Cardiac septum (tissue), 1 donor: ENCODE measurements at regions not wholly inside any gene's neighbourhood (a gene's known extent, or its start where the extent isn't known, plus 50 kb on each side); places are given as distances from the start of the nearest gene placed in this dataset.
"Not testable (repeated sequence)": the region's sequence is repeated elsewhere in the genome, so short reads cannot be mapped to it uniquely, and the experiment has no call there.

Source experiments
- DNase-seq: peaks from one replicate; pipeline ENCODE4 v3.0.0-alpha.2; 2020; ENCODE audit warnings: low spot score
- intact Hi-C: fragments of 100-400 bp; cut with DNase I; formaldehyde crosslinking; loops from one replicate; pipeline ENCODE4 v1.14.0; 2022
- donor health status: DM: no; HTN: no; CAD: no.

DNA sequence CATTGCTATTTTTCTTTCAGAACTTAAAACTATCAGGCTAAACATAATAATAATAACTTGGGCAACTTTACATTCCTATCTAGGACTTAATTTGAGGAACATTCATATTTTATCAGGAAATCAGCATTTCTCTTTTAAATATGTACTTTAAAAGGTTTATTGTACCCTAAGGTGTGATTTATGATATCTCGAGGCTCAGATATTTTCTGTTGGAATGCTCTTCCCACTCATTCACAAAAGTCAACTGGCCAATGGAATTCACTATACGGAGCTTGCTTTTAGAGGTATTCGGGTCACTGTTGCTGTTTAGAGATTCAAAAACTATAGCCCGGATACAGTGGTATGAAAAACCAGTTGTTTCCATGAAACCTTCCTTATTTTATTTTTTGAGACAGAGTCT is 328.3 kb downstream of the GBA3 start:
- intact Hi-C loops: no loop called here
- no peak for DNase-seq

DNA sequence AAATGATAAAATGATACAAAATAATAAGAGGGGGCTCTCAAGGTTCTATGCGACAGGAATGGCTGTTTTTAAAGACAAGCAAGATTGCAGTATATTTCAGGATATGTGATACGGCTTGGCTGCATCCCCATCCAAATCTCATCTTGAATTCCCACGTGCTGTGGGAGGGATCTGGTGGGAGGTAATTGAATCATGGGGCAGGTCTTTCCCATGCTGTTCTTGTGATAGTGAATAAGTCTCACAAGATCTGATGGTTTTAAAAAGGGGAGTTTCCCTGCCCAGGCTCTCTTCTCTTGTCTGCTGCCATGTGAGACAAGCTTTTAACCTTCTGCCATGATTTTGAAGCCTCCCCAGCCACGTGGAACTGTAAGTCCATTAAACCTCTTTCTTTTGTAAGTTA is 327.7 kb downstream of the GBA3 start:
- DNase-seq, intact Hi-C loops: not testable (repeated sequence)

- no peak for DNase-seq
Measured at GRCh38 chr4:23016981-23017380, 324.2 kb downstream of the GBA3 start.

GRCh38 chr4:23015821-23016220 is 323.1 kb downstream of the GBA3 start:
- no peak for DNase-seq
- intact Hi-C loops: no loop called here

More at GRCh38 chr4:23016981-23017380, 324.2 kb downstream of the GBA3 start:
- intact Hi-C loops: no loop called here

DNA sequence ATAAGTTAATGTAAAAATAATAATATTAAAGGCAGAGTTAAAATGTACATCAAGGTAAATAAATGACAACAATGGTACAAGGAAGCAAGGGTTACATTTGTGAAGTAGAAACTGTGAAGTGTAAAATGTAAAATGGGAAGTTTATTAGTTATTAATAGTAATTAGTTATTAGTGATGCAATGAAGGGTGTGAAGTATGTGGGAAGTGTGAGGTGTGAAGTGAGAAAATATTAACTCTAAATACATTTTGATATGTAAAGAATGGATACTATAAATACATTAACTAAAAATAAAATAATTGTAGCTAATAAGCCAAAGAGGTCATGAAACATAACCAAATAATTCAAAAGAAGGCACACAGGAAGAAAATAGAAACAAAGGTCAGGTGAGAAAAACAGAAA is 316.4 kb downstream of the GBA3 start:
- DNase-seq: no peak
- intact Hi-C loops: no loop called here

GRCh38 chr4:23006756-23007155 is 314.0 kb downstream of the GBA3 start:
- intact Hi-C loops: no loop called here
- no peak for DNase-seq

- intact Hi-C loops: no loop called here
- DNase-seq: no peak
Measured at GRCh38 chr4:23005691-23006090, 313.0 kb downstream of the GBA3 start.

DNA sequence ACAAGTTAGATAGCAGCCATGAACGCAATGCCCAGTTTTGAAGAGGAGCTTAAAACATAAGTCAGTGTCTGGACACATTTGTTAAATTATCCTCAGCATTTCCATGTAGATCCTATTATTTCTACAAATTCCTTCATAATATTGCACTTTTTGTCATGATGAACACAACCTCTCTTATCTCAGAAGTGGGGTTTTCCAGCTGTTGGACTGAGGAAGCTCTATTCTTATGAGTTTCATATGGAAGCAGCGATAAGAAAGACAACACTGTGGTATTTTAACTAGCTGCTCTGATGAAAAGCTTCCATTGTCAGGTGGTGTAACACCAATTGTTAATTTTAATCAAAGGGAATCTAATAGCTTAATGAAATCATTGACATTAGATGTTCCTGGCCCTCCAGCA is 308.7 kb downstream of the GBA3 start:
- intact Hi-C loops: no loop called here
- no peak for DNase-seq

GRCh38 chr4:22999419-22999818 is 306.7 kb downstream of the GBA3 start:
- intact Hi-C loops: no loop called here

GRCh38 chr4:22997358-22998224 is 304.9 kb downstream of the GBA3 start:
- intact Hi-C loops: no loop called here
- no peak for DNase-seq

More at GRCh38 chr4:22999419-22999818, 306.7 kb downstream of the GBA3 start:
- no peak for DNase-seq

DNA sequence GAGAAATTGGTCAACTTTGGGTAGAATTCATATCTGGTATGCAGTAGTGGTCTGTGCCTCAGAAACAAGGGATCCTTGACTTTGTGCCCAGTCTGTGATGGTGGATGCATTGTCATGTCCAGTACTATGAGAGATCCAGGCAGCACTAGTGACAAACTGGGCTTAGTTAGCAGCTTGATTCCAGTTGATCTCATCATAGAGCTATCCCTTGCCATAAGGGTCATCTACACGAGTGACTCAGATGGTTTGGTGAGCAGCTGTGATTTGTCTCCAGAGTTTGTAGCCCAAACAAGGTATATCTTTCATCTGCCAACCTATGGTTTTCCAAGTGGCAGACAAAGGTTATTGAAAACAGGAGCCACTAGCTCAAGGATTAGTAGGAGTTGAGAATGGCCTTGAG is 298.8 kb downstream of the GBA3 start:
- DNase-seq: no peak
- intact Hi-C loops: no loop called here

DNA sequence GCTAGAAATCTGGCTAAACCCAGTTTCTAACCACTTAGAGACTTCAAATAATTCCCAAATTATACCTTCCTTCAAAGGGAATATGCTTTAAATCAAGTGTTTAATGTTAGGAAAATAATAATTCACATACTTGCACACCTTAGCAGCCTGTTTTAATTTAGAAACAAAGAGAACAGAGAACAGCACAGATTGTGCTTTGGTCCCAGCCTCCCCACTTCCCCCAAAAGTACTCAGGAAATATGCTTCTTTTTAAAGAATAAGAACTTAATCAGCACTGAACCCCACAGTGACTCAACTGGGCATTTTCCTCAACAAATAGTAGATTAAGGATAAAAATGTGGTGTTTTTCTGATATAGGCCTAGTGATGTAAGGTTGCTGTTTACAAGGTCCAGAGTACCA is 295.8 kb downstream of the GBA3 start:
- no peak for DNase-seq
- intact Hi-C loops: no loop called here

- intact Hi-C loops: no loop called here
- no peak for DNase-seq
Measured at GRCh38 chr4:22987870-22988269, 295.1 kb downstream of the GBA3 start.

DNA sequence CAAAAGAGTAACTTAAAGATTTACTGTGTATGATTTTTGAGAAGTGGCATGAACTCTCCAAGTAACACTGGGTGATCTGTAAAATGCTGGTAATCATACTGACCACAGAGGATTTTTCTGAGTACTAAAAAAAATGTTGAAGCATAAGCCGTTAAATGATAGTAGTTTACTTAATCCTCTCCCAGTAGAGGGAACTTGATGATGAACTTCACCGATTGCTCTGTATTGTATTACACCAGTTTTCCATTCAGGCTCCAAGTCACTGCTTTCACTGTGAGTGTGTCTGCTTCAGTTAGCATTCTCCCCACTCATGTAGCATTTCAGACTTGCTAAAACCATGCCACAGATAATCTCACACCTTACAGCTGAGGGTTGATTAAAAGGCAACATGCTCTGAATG is 294.1 kb downstream of the GBA3 start:
- intact Hi-C loops: no loop called here
- no peak for DNase-seq

- no peak for DNase-seq
- intact Hi-C loops: no loop called here
Measured at GRCh38 chr4:22986262-22986661, 293.5 kb downstream of the GBA3 start.

DNA sequence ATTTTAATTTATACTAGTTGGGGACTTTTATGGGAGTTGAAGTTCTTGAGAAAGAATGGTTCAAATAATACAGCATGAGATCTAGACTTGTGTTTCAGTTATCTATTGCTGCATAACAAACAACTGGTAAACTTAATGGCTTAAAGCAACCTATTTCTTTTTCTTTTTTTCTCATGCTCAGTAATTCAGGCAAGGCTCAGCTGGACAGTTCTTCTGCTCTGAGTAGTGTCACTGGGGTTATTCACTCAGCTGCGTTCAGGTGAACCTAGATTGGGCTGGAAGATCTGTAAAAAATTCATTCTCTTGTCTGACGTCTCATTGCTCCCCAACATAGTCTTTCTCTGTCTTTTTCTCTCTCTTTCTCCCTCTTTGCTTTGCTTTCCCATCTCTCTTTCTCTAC is 291.7 kb downstream of the GBA3 start:
- intact Hi-C loops: no loop called here

GRCh38 chr4:22978656-22979055 is 285.9 kb downstream of the GBA3 start:
- no peak for DNase-seq
- intact Hi-C loops: no loop called here

More for the DNA sequence above, 291.7 kb downstream of the GBA3 start:
- no peak for DNase-seq

DNA sequence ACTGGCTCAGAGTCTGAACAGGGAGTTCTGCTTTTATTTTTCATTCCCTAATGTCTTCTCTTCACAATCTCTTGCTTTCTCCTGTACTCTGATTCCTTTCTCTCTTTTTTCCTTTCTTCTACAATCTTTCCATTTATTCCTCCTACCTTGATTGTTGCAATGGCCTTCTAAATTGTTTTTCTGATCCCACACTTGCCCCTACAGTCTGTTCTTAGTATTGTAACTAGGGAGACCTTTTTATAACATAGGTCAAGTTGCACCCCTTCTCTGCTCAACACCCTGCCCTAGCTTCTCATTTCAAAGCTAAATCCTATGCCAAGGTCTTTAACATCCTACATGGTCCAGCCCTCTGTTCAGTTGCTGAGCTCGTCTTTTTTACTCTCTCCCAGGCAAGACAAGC is 277.9 kb downstream of the GBA3 start:
- intact Hi-C loops: no loop called here
- no peak for DNase-seq

DNA sequence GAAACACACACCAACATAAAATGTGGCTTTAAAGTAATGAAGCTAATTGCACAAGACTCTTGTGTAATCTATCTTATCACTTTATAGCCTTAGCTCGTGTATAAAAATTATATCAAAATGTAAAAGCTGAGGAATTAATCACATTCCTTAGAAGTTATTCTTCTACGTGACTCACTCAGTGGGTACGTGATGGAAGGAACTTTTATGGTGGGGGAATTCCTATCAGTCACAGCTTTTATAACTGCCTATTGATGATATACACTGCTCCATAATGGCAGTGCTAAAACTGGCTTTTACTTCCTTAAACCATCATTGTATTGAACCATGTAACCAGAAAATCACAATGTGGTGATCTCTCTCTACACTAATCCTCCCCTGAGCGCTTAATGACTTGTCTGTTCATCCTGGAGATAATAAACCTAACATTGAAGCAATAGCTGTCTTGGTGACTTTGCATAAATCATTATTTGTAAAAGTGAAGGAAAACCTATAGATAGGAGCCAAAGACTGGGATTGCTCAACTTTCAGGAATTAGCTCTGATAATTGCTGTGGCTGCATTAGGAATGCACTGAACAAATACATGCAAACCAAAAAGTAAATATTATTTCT is 276.7 kb downstream of the GBA3 start:
- no peak for DNase-seq
- intact Hi-C loops: no loop called here

- no peak for DNase-seq
- intact Hi-C loops: no loop called here
Measured at GRCh38 chr4:22962295-22962694, 269.6 kb downstream of the GBA3 start.

DNA sequence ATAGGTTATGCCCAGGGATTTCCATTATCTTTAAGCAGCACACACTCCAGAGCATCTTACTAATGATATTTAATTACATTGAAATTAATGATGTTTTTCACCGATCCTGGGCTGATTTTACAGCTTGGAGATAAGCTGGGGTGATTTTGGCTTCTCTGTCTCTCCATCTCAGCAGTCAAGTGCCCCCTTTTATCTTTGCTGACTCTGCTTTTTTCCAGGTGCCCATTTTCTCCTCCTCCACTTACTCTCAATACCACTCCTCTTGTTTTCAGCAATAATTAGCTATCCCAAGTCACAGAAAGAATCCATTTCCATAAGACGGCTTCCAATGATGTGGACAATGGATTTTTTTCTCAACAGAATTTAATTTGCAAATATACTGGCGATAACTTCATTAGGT is 266.7 kb downstream of the GBA3 start:
- no peak for DNase-seq
- intact Hi-C loops: no loop called here
